ENCODE measurements at regions not wholly inside any gene's neighbourhood (a gene's known extent, or its start where the extent isn't known, plus 50 kb on each side); places are given as distances from the start of the nearest gene placed in this dataset.

DNA sequence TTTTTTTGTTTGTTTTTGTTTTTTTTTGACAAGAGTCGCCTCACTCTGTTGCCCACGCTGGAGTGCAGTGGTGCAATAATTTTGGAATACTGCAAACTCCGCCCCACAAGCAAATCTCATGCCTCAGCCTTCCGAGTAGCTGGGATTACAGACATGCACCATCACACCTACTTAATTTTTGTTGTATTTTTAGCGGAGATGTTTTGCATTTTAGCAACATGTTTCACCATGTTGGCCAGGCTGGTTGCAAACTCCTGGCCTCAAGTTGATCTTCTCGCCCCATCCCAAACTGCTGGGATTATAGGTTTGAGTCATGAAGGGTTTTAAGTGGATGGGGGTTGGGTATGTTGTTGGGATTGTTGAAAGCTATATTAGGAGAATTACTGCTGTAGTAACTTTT lies 270.9 kb upstream of the LCORL start:
- DNase-seq: no peak

DNA sequence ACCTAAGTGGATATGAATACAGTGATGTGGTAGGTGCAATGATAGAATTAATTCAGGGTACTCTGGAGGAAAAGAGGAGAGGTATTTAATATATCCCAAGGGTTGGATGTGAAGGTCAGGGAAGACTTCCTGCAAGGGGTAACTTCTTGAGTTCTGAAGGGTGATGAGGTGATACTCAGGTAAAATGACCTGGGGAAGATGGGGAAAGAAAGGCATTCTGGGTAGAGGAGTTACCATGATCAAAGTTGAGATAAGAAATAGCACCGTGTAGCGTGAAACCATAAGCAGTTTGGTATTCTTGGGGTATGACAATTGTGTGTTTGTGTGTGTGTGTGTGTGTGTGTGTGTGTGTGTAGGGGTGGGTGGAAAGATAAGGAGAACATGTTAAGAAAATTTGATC lies 270.4 kb upstream of the LCORL start:
- no peak for DNase-seq

GRCh38 chr4:18291256-18291655 lies 269.7 kb upstream of the LCORL start:
- DNase-seq: no peak

DNA sequence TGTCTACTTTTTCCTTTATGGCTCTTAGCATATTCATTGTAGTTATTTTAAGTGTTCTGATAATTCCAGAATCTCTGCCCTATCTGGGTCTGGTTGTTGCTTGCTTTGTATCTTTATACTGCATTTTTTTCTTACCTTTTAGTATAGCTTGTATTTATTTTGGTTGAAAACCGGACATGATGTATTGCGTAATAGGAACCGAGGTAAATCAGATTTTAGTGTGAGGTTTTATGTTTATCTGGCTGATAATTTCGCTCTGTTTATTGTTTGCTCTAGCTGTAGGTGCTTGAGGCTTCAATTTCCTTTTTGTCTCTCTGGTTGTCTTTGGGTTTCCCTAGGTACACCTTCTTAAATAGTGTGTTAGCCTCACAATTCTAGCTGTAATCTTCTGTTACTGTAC lies 263.8 kb upstream of the LCORL start:
- no peak for DNase-seq

DNA sequence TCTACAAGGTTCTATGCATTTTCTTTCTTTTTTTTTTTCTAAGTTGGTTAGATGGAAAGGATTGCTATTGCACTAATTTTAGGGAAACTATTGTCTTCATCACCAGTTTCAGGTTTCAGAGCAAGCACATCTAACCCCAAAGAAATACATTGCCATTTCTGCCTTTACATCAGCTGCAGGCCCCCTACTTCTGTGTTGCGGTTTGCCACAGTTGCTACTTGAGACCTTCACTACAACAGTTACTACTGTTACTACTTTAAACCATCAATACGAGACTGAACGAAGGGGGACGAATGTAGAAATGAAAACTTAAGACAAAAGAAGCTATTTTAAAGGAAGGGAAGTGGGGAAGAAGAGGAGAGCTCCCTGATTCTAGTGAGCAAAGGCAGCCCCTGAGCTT lies 256.7 kb upstream of the LCORL start:
- no peak for DNase-seq

DNA sequence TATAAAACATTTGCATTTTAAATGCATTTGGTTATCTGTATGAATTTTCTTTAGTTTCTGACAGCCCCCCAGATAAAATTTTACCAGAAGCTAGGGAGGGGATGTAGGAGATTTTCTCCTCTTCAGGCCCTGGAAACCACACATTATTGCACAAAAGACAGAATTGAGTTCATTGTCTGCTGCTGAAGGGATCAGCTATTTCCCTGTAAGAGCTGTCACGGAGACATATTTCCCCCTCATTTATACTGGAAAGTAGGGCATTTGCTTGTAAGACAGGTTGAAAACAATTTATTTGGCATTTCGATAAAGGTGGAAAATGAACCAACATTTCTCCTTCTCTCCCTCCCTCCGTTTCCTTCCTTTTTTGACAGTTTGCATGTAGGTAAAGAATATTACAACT lies 241.3 kb upstream of the LCORL start:
- no peak for DNase-seq

DNA sequence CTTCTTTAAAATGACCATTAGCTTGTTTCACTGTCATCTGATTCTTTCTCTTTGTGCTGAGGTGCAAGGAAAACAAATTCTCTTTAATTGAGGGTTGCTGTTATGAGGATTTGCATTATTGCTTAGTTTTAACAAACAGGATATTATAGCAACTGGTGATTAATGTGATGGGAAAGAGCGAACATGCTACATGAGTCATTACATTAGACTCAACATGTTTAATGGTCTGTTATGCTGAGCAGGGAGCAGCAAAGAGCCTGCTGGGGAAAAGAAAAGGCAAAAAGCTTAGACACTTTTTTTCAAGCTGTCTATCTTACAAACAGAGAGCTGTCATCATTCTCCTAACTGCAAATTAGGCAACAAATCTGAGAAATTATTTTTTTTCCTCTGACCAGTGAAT lies 230.5 kb upstream of the LCORL start:
- DNase-seq: no peak

DNA sequence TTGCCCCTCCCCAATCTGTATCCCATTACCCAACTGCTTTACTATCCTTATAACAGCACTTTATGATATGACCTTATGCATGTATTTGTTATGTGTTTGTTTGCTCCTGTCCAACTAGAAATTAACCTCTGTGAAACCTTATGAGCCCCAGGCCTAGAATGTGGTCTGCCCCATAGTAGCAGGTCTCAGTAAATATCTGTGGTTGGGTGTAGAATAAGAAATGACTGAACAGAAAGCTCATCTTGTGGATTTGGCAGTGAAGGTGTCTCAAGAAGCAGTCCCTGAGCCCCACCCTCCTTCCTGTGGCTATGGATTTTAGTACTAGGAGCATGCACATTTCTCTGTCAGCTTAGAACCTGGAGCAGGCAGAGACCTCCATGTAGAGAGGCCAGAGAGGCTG lies 229.0 kb upstream of the LCORL start:
- no peak for DNase-seq

DNA sequence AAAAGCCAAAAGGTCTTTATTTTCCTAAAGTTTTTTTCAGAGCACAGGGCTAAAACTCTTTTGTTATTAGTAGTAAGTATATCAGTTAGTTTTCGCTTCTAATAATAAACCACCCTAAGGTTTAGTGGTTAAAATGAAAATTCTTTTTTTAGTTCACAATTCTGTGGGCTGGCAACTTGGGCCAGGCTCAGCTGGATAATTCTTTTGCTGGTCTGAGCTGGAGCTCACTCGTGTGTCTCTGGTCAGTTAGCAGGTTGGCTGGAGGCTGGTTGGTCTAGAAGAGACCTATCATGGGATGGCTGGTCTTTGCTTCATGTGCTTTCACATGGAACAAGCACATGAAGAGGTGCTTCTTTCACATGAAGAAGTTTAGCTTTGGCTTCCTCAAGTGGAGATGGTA lies 227.1 kb upstream of the LCORL start:
- DNase-seq: no peak

DNA sequence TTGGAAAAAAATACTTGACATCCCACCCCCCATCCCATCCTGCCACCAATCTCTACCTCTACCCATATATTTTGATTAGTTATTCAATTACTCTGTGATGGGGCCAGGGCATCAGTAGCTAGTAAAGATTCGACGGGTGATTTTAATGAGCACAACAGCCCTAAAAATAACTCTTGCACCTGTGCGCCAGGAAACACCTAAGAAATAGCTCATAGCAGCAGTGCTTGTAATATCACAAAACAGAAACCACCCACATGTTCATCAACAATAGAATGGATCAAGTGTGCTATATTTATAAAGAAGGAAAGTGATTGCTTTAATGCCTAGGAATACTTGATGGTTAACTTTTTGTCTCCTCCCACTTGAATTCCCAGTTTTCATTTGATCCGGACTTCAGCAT lies 225.6 kb upstream of the LCORL start:
- DNase-seq: no peak

- no peak for DNase-seq
Observed at GRCh38 chr4:18242919-18243693, 221.6 kb upstream of the LCORL start.

GRCh38 chr4:18241727-18242126 lies 220.2 kb upstream of the LCORL start:
- no peak for DNase-seq

GRCh38 chr4:18234108-18234507 lies 212.6 kb upstream of the LCORL start:
- DNase-seq: no peak

- DNase-seq: no peak
Observed at GRCh38 chr4:18231726-18232125, 210.2 kb upstream of the LCORL start.

GRCh38 chr4:18227880-18228279 lies 206.3 kb upstream of the LCORL start:
- DNase-seq: no peak

DNA sequence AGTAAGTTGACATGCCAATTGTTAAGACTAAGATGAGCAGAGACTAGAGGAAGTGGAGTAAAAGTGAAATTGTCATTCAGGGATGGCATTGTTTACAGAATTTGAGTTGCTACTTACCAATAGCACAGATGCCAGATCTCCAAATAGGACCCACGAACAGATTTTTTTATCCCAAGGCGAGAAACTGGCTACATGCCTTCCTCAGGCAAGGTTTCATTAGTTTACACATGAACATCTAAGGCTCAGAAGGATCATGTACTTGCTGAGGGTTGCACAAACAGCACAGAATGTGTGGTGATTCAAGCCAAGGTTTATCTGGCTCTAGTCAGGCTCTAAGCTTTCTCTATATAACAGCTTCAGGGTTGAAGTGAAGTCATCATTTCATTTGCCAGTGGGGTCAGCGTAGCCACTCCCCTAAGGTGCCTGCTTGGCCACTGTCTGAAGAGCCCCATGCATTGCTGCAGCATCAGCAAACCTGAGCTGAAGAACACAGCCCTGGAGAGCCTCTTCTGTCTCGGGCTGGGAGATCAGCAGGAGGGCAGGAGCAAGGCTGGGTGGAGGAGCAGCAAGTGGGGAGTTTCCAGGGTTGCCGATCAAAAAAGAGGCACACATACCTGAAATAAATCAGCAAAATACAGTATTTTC lies 193.0 kb upstream of the LCORL start:
- DNase-seq: no peak

DNA sequence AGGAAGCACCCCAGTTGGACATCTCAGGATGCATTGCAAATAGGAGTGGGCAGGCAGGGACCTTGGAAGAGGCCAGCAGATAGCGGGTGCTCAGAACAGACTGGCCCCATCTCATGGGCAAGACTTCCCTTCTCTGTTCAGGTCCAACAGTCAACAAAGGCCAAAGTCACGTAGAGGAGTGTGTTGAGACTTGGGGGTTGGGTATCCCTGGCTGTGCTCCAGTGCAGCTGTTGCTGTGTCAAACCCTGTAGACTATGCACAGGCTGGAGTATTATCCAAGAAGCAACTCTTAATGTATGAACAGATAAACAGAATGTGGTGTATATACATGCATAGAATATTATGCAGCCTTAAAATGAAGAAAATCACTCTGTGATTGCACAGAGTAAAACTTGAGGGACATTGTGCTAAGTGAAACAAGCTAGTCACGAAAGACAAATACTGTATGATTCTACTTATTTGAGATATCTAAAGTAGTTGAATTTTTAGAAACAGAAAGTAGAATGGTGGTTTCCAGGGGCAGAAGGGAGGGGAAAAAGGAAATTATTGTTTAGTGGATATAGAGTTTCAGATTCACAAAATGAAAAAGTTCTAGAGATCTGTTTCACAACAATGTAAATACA lies 192.1 kb upstream of the LCORL start:
- no peak for DNase-seq

DNA sequence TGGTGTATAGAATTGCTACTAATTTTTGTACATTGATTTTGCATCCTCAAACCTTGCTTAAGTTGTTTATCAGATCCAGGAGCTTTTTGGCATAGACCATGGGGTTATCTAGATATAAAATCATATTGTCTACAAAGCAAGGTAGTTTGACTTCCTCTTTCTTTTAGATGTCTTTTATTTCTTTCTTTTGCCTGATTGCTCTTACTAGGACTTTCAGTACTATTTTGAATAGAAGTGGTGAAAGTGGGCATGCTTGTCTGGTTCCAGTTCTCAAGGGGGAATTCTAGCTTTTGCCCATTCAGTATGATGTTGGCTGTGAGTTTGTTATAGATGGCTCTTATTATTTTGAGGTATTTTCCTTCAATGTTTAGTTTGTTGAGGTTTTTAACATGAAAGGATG lies 187.9 kb upstream of the LCORL start:
- DNase-seq: no peak

DNA sequence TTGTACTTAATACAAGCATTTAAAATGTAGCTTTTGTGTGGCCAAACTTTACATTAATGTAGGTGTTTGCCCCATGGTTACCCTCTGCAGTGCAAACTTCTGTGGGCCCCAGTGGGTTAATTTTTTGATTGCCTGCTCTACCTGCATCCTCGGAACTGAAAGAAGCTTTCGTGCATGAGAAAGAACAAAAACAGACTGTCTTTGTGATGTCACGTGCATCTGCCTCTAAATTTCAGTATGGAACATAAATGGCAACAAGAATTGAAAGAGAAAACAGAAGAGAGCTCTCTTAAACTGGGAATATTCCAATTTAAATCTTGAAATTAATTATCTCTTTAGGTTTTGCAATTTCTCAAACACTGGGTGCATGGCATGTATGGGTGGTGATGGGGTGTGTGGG lies 182.4 kb upstream of the LCORL start:
- no peak for DNase-seq

DNA sequence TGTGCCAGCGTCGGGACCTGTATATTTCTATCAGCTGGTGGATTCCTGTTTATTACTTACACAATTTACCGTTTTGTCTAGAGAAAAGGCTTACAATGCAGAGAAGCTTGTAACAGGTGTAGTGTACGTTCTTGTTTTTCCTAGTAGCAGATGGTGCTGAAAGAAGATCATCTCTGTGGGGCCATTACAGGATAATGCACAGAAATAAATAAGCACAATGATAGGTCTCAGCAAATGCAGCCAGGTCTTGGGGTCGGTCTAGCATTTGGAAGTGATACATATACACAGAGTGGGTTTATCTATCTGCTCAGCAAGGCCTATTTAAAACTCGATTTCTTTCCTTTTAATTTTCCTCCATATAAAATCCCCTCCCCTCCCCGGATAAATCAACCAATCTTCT lies 180.9 kb upstream of the LCORL start:
- DNase-seq: no peak

- DNase-seq: no peak
Observed at GRCh38 chr4:18201885-18202284, 180.3 kb upstream of the LCORL start.

DNA sequence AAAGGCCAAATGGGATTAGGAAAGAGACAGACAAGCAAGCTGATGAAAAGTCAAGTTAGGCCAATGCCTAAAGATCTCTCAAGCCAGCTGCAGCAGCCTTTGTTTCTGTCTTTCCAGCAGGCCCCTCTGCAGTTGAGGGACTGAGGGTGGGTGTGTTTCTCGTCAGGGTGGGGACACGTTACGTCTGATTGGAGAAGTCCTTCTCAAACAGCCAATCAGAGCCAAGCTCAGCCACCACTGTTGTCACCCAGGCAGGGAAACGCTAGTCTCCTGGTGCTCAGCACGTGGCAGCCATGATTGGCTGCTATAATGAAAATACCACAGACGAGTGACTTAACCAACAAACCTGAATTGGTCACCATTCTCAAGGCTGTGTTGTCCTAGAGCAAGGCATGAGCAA lies 177.1 kb upstream of the LCORL start:
- DNase-seq: no peak

- no peak for DNase-seq
Observed at GRCh38 chr4:18197467-18197866, 175.9 kb upstream of the LCORL start.

- DNase-seq: no peak
Observed at GRCh38 chr4:18194278-18194677, 172.7 kb upstream of the LCORL start.

All from effector CD8-positive, alpha-beta T cell (primary cell).